Stimulated activated naive CD4-positive, alpha-beta T cell treated with Interleukin-2 at 50 U/mL for 16 hours (primary cell): ENCODE measurements at regions not wholly inside any gene's neighbourhood (a gene's known extent, or its start where the extent isn't known, plus 50 kb on each side); places are given as distances from the start of the nearest gene placed in this dataset.

Experiments
- DNase-seq: peaks from one replicate; lab custom pipeline; 2025; lab: John Stamatoyannopoulos, UW

- no peak for DNase-seq
Observed at GRCh38 chr2:147649286-147649685, 195.5 kb upstream of the ACVR2A start.

GRCh38 chr2:147648471-147648870 lies 196.4 kb upstream of the ACVR2A start:
- no peak for DNase-seq

- no peak for DNase-seq
Observed at GRCh38 chr2:147647816-147648215, 197.0 kb upstream of the ACVR2A start.

- no peak for DNase-seq
Observed at GRCh38 chr2:147646818-147647468, 197.9 kb upstream of the ACVR2A start.

- no peak for DNase-seq
Observed at GRCh38 chr2:147644491-147644890, 200.3 kb upstream of the ACVR2A start.

- no peak for DNase-seq
Observed at GRCh38 chr2:147642765-147643164, 202.1 kb upstream of the ACVR2A start.

GRCh38 chr2:147641651-147642050 lies 203.2 kb upstream of the ACVR2A start:
- no peak for DNase-seq

GRCh38 chr2:147639891-147640290 lies 204.9 kb upstream of the ACVR2A start:
- no peak for DNase-seq

- no peak for DNase-seq
Observed at GRCh38 chr2:147639386-147639785, 205.4 kb upstream of the ACVR2A start.

GRCh38 chr2:147636886-147637285 lies 207.9 kb upstream of the ACVR2A start:
- no peak for DNase-seq

GRCh38 chr2:147636238-147636882 lies 208.5 kb upstream of the ACVR2A start:
- DNase-seq: no peak

GRCh38 chr2:147634826-147635225 lies 210.0 kb upstream of the ACVR2A start:
- no peak for DNase-seq

GRCh38 chr2:147632198-147632597 lies 212.6 kb upstream of the ACVR2A start:
- DNase-seq: no peak

GRCh38 chr2:147631294-147631693 lies 213.5 kb upstream of the ACVR2A start:
- DNase-seq: no peak

GRCh38 chr2:147630585-147630984 lies 214.2 kb upstream of the ACVR2A start:
- DNase-seq: no peak

- no peak for DNase-seq
Observed at GRCh38 chr2:147628971-147629421, 215.8 kb upstream of the ACVR2A start.

- no peak for DNase-seq
Observed at GRCh38 chr2:147623328-147623727, 221.5 kb upstream of the ACVR2A start.

- DNase-seq: no peak
Observed at GRCh38 chr2:147621656-147622197, 223.1 kb upstream of the ACVR2A start.

GRCh38 chr2:147619808-147620207 lies 225.0 kb upstream of the ACVR2A start:
- no peak for DNase-seq

GRCh38 chr2:147615726-147616125 lies 229.1 kb upstream of the ACVR2A start:
- no peak for DNase-seq

GRCh38 chr2:147614979-147615470 lies 229.8 kb upstream of the ACVR2A start:
- DNase-seq: no peak

- no peak for DNase-seq
Observed at GRCh38 chr2:147614471-147614870, 230.4 kb upstream of the ACVR2A start.

- no peak for DNase-seq
Observed at GRCh38 chr2:147610496-147611040, 234.3 kb upstream of the ACVR2A start.
